HepG2 (cell line): ENCODE measurements at regions not wholly inside any gene's neighbourhood (a gene's known extent, or its start where the extent isn't known, plus 50 kb on each side); places are given as distances from the start of the nearest gene placed in this dataset.

ENCODE experiments used
- ATAC-seq: fragments of 200-7000 bp; cut with Tn5 transposase; 3 replicates; pipeline ENCODE4 v1.9.1; 2020; ENCODE audit warnings: mild to moderate bottlenecking, moderate library complexity
- BruUV-seq: library from RNA; stranded (reverse); fragments of 400-500 nt; replicated peaks from 2 replicates; lab custom pipeline; 2021; lab: Mats Ljungman, UMichigan
- CTCF ChIA-PET: fragments of 300-600 bp; formaldehyde crosslinking; extraction: SDS; loops from one replicate; lab custom pipeline; 2021; ENCODE audit warnings: low total read pairs, inconsistent platforms, low intra/inter-chr PET ratio; lab: Yijun Ruan, JAX
- POLR2A ChIA-PET: fragments of 350-600 bp; sonication (Branson Sonifier 250); formaldehyde crosslinking; loops from one replicate; lab custom pipeline; 2020; ENCODE audit warnings: antibody characterized with exemption, inconsistent platforms; lab: Yijun Ruan, JAX
- DNase-seq: peaks from one replicate; pipeline ENCODE4 v3.0.0-alpha.2; 2015; ENCODE audit warnings: low spot score
- FAIRE-seq: peaks from 3 replicates; lab custom pipeline; 2011; peaks lifted over from hg19 to GRCh38; lab: Jason Lieb, UNC
- H2AFZ ChIP-seq: one replicate; pipeline ENCODE4 v1.6.1; 2011; ENCODE audit warnings: low read length, inconsistent platforms
- H3K27ac ChIP-seq: fragments of 300-600 bp; 3 replicates; pipeline ENCODE4 v1.8.0; 2011; ENCODE audit warnings: mixed run types, mild to moderate bottlenecking, mixed read lengths, low read length, inconsistent platforms; ENCODE audit not compliant: insufficient read depth; ENCODE audit errors: extremely low read length
- H3K27me3 ChIP-seq, 2 experiments: fragments of 200-600 bp in 1 of 2; 2 replicates in 1 of 2; 3 replicates in 1 of 2; pipeline versions ENCODE4 v1.6.0 to v1.8.0; 2011; ENCODE audit warnings: low read length in 2 of 2, mild to moderate bottlenecking in 2 of 2, moderate library complexity in 2 of 2, inconsistent platforms in 1 of 2; ENCODE audit not compliant: insufficient read depth in 2 of 2, control insufficient read depth in 1 of 2
- H3K36me3 ChIP-seq, 2 experiments: fragments of 200-600 bp in 1 of 2; replicated peaks in 1 of 2; 2 replicates in 1 of 2; 3 replicates in 1 of 2; pipeline versions ENCODE4 v1.5.1 to v1.8.0; 2011; ENCODE audit warnings: low read length in 2 of 2, inconsistent platforms in 1 of 2; ENCODE audit not compliant: insufficient read depth in 2 of 2, control insufficient read depth in 1 of 2
- H3K4me1 ChIP-seq: 2 replicates; pipeline ENCODE4 v1.5.1; 2012; ENCODE audit warnings: low read length, inconsistent platforms; ENCODE audit not compliant: insufficient read depth
- H3K4me2 ChIP-seq: 2 replicates; pipeline ENCODE4 v1.6.0; 2011; ENCODE audit warnings: low read depth, low read length, inconsistent platforms
- H3K4me3 ChIP-seq, 3 experiments: fragments of 200-600 bp in 1 of 3; sonication (generic), shearing (Covaris generic) in 1 of 3; replicated peaks in 1 of 3; 2 replicates each; pipeline ENCODE4 v1.5.1; 2011 to 2016; ENCODE audit warnings: low read length in 3 of 3, inconsistent platforms in 2 of 3, low read depth in 2 of 3, mild to moderate bottlenecking in 2 of 3, control low read depth in 1 of 3, mixed read lengths in 1 of 3; ENCODE audit not compliant: insufficient read depth in 1 of 3
- H3K79me2 ChIP-seq: one replicate; pipeline ENCODE4 v1.6.1; 2011; ENCODE audit warnings: low read length, inconsistent platforms; ENCODE audit not compliant: insufficient read depth
- H3K9ac ChIP-seq: 2 replicates; pipeline ENCODE4 v1.6.0; 2011; ENCODE audit warnings: mild to moderate bottlenecking, low read depth, low read length, inconsistent platforms; ENCODE audit not compliant: insufficient read depth
- H3K9me3 ChIP-seq: 2 replicates; pipeline ENCODE4 v1.5.1; 2012; ENCODE audit warnings: mild to moderate bottlenecking, low read length
- H4K20me1 ChIP-seq: 2 replicates; pipeline ENCODE4 v1.6.0; 2011; ENCODE audit warnings: inconsistent platforms, mild to moderate bottlenecking, low read length, moderate library complexity; ENCODE audit not compliant: insufficient read depth
- AHR ChIP-seq: IDR thresholded peaks from 2 replicates; pipeline ENCODE4 v1.6.1; 2018; ENCODE audit warnings: missing genetic modification reagents, missing compliant biosample characterization
- DNMT3B ChIP-seq: conservative IDR thresholded peaks from 2 replicates; pipeline ENCODE4 v1.6.1; 2016; ENCODE audit warnings: missing biosample characterization, control low read depth
- HNF4A ChIP-seq: sonication (generic); formaldehyde crosslinking; IDR thresholded peaks from 2 replicates; pipeline ENCODE4 v1.4.0; 2020; ENCODE audit warnings: missing genetic modification reagents
- KAT8 ChIP-seq: IDR thresholded peaks from 2 replicates; pipeline ENCODE4 v1.6.1; 2016; ENCODE audit warnings: missing genetic modification reagents, missing compliant biosample characterization
- MEF2D ChIP-seq: sonication (generic); formaldehyde crosslinking; IDR thresholded peaks from 2 replicates; pipeline ENCODE4 v1.5.1; 2020; ENCODE audit warnings: mild to moderate bottlenecking, missing genetic modification reagents
- NRL ChIP-seq: sonication (generic); formaldehyde crosslinking; IDR thresholded peaks from 2 replicates; pipeline ENCODE4 v1.5.0; 2020; ENCODE audit warnings: missing genetic modification reagents, mild to moderate bottlenecking, moderate library complexity, borderline replicate concordance
- SP2 ChIP-seq: sonication (generic); formaldehyde crosslinking; IDR thresholded peaks from 2 replicates; pipeline ENCODE4 v1.5.1; 2020; ENCODE audit warnings: mild to moderate bottlenecking, missing genetic modification reagents
- ZFP90 ChIP-seq: sonication (generic); formaldehyde crosslinking; IDR thresholded peaks from 2 replicates; pipeline ENCODE4 v1.8.0; 2022; ENCODE audit warnings: missing genetic modification reagents, mild to moderate bottlenecking, inconsistent platforms, borderline replicate concordance
- ZKSCAN1 ChIP-seq: fragments of 150-350 bp; IDR thresholded peaks from 2 replicates; pipeline ENCODE4 v1.6.1; 2014; ENCODE audit warnings: low read length
- ZNF17 ChIP-seq: sonication (generic); formaldehyde crosslinking; IDR thresholded peaks from 2 replicates; pipeline ENCODE4 v1.5.0; 2020; ENCODE audit warnings: mild to moderate bottlenecking, missing genetic modification reagents
- ZNF777 ChIP-seq: sonication (generic); formaldehyde crosslinking; IDR thresholded peaks from 2 replicates; pipeline ENCODE4 v1.4.0; 2020; ENCODE audit warnings: missing genetic modification reagents
- ZNF792 ChIP-seq: IDR thresholded peaks from 2 replicates; pipeline ENCODE4 v1.6.1; 2016
- WGBS: methylation state at CpG from one replicate; pipeline ENCODE4 v1.1.6; 2017; ENCODE audit warnings: low lambda C conversion rate; 5-methylcytosine and 5-hydroxymethylcytosine counted together
- in situ Hi-C: cut with HindIII; loops from 2 replicates; pipeline ENCODE4 v1.10.0; 2017; ENCODE audit warnings: low pct_unique_long_range_greater_than_20kb; ENCODE audit not compliant: extremely low pct_ligation_motif_present
- intact Hi-C: fragments of 100-400 bp; cut with micrococcal nuclease; formaldehyde crosslinking; loops from one replicate; pipeline ENCODE4 v1.10.0; 2022; ENCODE audit not compliant: unreplicated experiment
- TF ChIP-seq, protein P1 (sequence below): sonication (generic); formaldehyde crosslinking; IDR thresholded peaks from 2 replicates; pipeline ENCODE4 v1.9.0; 2021; ENCODE audit warnings: missing genetic modification reagents, borderline replicate concordance
- TF ChIP-seq, protein P2 (sequence below): IDR thresholded peaks from 2 replicates; pipeline ENCODE4 v1.6.1; 2016; ENCODE audit warnings: low read depth, control low read depth
- TF ChIP-seq, protein P3 (sequence below): IDR thresholded peaks from 2 replicates; pipeline ENCODE4 v1.6.1; 2016; ENCODE audit warnings: mild to moderate bottlenecking

DNA sequence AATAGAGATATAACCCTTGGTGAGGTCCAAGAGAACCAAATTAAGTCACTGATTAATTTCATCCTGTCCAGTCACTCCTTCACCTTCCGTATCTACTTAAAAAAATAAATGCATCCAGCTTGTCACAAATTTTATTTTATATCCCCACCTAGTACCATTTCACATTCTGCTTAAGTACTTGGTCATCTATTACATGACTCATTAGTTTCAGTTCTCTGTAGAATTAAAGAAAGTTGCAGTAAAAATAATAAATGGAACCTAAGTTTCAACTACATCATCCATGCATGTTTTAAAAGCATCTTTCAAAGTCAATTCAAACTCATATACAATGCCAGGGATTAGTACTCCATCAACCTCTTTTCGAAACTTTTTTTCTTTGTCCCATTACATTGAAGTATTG, 130.2 kb downstream of the SH2D1A start (continued):
- no peak for TF ChIP-seq ZNF17 (CRISPR knock-in tag)

DNA sequence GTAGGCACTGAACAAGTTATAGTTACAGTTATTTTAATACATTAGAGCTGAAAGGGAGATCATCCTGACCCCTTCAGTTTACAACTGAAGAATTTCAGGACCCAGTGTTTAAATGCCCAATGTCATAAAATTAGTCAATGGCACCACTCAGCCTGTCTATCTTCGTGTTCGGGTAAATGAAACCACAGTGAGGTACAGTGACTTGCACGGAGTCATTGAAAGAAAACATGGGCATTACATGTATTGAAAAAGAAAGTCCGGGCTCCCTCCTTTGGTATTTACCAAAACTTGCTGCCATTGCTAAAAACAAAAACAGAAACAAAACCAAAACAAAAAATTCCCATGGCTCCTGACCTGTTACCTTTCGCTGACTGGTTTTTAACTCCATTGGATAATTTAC, 131.7 kb downstream of the SH2D1A start:
- no peak overlapping the region for H3K4me2 ChIP-seq
- WGBS: 48% methylated on average over 5 of the region's 5 CpGs

More for the DNA sequence above, 131.7 kb downstream of the SH2D1A start:
- no peaks in the 10 kb centered on the region for H4K20me1 ChIP-seq
- ATAC-seq (no peak), FAIRE-seq (no peak), DNase-seq (no peak)
- H3K9ac ChIP-seq: no peak overlapping the region
- H3K36me3 ChIP-seq: no peaks in the 10 kb centered on the region
- no peaks in the 10 kb centered on the region for H3K79me2 ChIP-seq
- H2AFZ ChIP-seq: no peak overlapping the region
- no peaks in the 10 kb centered on the region for H3K27me3 ChIP-seq
- POLR2A ChIA-PET: no interaction called here
- intact Hi-C loops: no loop called here
- H3K9me3 ChIP-seq: no peaks in the 10 kb centered on the region
- H3K4me1 ChIP-seq: no peaks in the 10 kb centered on the region
- H3K4me3 ChIP-seq: no peak overlapping the region
- TF ChIP-seq SP2 (CRISPR knock-in tag) (no peak), ZNF792 (CRISPR knock-in tag) (no peak), ZKSCAN1 (no peak), ZFP90 (CRISPR knock-in tag) (no peak), DNMT3B (no peak), ZNF777 (no peak), AHR (CRISPR knock-in tag) (no peak), KAT8 (CRISPR knock-in tag) (no peak), HNF4A (CRISPR knock-in tag) (no peak), MEF2D (CRISPR knock-in tag) (no peak), NRL (CRISPR knock-in tag) (no peak)
- TF ChIP-seq, protein P1, sequence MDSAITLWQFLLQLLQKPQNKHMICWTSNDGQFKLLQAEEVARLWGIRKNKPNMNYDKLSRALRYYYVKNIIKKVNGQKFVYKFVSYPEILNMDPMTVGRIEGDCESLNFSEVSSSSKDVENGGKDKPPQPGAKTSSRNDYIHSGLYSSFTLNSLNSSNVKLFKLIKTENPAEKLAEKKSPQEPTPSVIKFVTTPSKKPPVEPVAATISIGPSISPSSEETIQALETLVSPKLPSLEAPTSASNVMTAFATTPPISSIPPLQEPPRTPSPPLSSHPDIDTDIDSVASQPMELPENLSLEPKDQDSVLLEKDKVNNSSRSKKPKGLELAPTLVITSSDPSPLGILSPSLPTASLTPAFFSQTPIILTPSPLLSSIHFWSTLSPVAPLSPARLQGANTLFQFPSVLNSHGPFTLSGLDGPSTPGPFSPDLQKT (CRISPR knock-in tag): no peak
- TF ChIP-seq, protein P2, sequence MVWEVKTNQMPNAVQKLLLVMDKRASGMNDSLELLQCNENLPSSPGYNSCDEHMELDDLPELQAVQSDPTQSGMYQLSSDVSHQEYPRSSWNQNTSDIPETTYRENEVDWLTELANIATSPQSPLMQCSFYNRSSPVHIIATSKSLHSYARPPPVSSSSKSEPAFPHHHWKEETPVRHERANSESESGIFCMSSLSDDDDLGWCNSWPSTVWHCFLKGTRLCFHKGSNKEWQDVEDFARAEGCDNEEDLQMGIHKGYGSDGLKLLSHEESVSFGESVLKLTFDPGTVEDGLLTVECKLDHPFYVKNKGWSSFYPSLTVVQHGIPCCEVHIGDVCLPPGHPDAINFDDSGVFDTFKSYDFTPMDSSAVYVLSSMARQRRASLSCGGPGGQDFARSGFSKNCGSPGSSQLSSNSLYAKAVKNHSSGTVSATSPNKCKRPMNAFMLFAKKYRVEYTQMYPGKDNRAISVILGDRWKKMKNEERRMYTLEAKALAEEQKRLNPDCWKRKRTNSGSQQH (CRISPR knock-in tag): no peak
- TF ChIP-seq, protein P3, sequence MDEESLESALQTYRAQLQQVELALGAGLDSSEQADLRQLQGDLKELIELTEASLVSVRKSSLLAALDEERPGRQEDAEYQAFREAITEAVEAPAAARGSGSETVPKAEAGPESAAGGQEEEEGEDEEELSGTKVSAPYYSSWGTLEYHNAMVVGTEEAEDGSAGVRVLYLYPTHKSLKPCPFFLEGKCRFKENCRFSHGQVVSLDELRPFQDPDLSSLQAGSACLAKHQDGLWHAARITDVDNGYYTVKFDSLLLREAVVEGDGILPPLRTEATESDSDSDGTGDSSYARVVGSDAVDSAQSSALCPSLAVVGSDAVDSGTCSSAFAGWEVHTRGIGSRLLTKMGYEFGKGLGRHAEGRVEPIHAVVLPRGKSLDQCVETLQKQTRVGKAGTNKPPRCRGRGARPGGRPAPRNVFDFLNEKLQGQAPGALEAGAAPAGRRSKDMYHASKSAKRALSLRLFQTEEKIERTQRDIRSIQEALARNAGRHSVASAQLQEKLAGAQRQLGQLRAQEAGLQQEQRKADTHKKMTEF (CRISPR knock-in tag): no peak
- TF ChIP-seq, all 625 proteins: peak for 0
- no TSS peak for BruUV-seq
- in situ Hi-C loops: no loop called here
- CTCF ChIA-PET: no interaction called here
- no peak overlapping the region for H3K27ac ChIP-seq
